ENCODE measurements at regions not wholly inside any gene's neighbourhood (a gene's known extent, or its start where the extent isn't known, plus 50 kb on each side); places are given as distances from the start of the nearest gene placed in this dataset.

GRCh38 chr10:55141892-55142291, 340.9 kb upstream of the PCDH15 start:
- TF ChIP-seq, protein P1, sequence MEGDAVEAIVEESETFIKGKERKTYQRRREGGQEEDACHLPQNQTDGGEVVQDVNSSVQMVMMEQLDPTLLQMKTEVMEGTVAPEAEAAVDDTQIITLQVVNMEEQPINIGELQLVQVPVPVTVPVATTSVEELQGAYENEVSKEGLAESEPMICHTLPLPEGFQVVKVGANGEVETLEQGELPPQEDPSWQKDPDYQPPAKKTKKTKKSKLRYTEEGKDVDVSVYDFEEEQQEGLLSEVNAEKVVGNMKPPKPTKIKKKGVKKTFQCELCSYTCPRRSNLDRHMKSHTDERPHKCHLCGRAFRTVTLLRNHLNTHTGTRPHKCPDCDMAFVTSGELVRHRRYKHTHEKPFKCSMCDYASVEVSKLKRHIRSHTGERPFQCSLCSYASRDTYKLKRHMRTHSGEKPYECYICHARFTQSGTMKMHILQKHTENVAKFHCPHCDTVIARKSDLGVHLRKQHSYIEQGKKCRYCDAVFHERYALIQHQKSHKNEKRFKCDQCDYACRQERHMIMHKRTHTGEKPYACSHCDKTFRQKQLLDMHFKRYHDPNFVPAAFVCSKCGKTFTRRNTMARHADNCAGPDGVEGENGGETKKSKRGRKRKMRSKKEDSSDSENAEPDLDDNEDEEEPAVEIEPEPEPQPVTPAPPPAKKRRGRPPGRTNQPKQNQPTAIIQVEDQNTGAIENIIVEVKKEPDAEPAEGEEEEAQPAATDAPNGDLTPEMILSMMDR (IDR thresholded peaks at IDR 0.05) = no peak
- no peak for TF ChIP-seq EZH2phosphoT487 (IDR thresholded peaks at IDR 0.05)
- no peak for TF ChIP-seq EZH2 (IDR thresholded peaks at IDR 0.05)

Data from neural progenitor cell (in vitro differentiated cells).